ENCODE measurements at regions not wholly inside any gene's neighbourhood (a gene's known extent, or its start where the extent isn't known, plus 50 kb on each side); places are given as distances from the start of the nearest gene placed in this dataset.

DNA sequence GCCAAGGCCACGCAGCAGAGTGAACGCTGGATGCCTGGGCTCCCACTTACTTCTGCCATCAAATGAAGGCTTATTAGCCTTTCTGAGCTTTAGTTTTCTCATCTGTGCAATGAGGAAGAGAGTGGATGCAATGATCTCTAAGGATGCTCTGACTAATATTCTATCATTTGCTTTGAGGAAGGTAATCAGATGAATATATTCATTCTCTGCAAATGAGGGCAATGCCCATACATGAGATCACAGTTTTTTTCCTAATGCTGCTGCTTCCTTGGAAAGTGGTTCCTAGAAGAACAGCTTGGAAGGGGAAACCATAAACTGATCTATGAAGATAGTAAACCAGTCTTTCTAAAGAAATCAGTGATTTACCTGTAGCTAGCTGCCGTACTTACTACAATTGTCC lies 152.4 kb downstream of the NSG2 start:
- no peak for TF ChIP-seq CTCF (IDR thresholded peaks at IDR 0.05; ENCODE audit: control extremely low read depth, extremely low read depth)
- Histone ChIP-seq H3K36me3 (ENCODE audit: control insufficient read depth in 4 of 4, insufficient read depth in 4 of 4, low read length in 4 of 4) (no peaks in the 10 kb centered on the region), H3K27me3 (ENCODE audit: control insufficient read depth in 3 of 3, insufficient read depth in 3 of 3, low read length in 2 of 3) (no peaks in the 10 kb centered on the region), H3K4me1 (ENCODE audit: control insufficient read depth in 5 of 5, insufficient read depth in 5 of 5, low read length in 5 of 5) (no peaks in the 10 kb centered on the region), H3K9me3 (ENCODE audit: control insufficient read depth in 4 of 4, insufficient read depth in 3 of 4, low read length in 3 of 4) (no peaks in the 10 kb centered on the region), H3K4me3 (no peak overlapping the region), H3K27ac (ENCODE audit: low read depth in 1 of 2, low read length in 1 of 2) (no peak overlapping the region), H3K9ac (ENCODE audit: insufficient read depth in 1 of 2, low read length in 2 of 2) (no peak overlapping the region)
- ATAC-seq (ENCODE audit: insufficient read depth, low FRiP score) (no peak), DNase-seq (no peak)
- 91 to 94% methylated on average over 3 of the region's 3 CpGs for WGBS, 2 donors

GRCh38 chr5:174198541-174198940 lies 153.0 kb downstream of the NSG2 start:
- DNase-seq: no peak
- H3K9me3 ChIP-seq (ENCODE audit: control insufficient read depth in 4 of 4, insufficient read depth in 3 of 4, low read length in 3 of 4): no peaks in the 10 kb centered on the region
- no peaks in the 10 kb centered on the region for H3K4me1 ChIP-seq (ENCODE audit: control insufficient read depth in 5 of 5, insufficient read depth in 5 of 5, low read length in 5 of 5)
- H3K27ac ChIP-seq (ENCODE audit: low read depth in 1 of 2, low read length in 1 of 2): no peak overlapping the region
- H3K4me3 ChIP-seq: no peak overlapping the region
- no peaks in the 10 kb centered on the region for H3K27me3 ChIP-seq (ENCODE audit: control insufficient read depth in 3 of 3, insufficient read depth in 3 of 3, low read length in 2 of 3)
- 83 to 89% methylated on average over 8 of the region's 8 CpGs for WGBS, 2 donors
- H3K9ac ChIP-seq (ENCODE audit: insufficient read depth in 1 of 2, low read length in 2 of 2): no peak overlapping the region
- TF ChIP-seq CTCF (IDR thresholded peaks at IDR 0.05; ENCODE audit: control extremely low read depth, extremely low read depth): no peak
- ATAC-seq (ENCODE audit: insufficient read depth, low FRiP score): no peak
- H3K36me3 ChIP-seq (ENCODE audit: control insufficient read depth in 4 of 4, insufficient read depth in 4 of 4, low read length in 4 of 4): no peaks in the 10 kb centered on the region

DNA sequence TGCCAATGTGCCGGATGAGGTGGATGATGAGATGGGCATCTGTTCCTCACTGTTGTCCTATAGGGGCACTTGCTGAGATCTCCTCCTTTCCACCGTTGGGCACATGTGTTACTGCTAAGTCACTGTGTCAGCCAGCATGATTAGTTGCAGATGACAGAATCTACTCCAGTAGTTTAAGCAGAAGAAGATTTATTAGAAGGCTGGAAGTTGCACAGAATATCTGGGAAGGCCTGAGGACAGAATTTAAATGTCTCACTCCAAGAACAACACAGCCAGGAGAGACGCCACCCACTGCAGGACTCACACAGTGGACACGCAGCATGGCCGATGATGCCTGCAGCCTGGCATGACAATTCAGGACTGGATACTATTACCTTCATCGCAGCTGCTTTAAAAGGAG lies 157.5 kb downstream of the NSG2 start:
- TF ChIP-seq CTCF (IDR thresholded peaks at IDR 0.05; ENCODE audit: control extremely low read depth, extremely low read depth): no peak
- H3K36me3 ChIP-seq (ENCODE audit: control insufficient read depth in 4 of 4, insufficient read depth in 4 of 4, low read length in 4 of 4): no peaks in the 10 kb centered on the region
- WGBS, 2 donors: 84 to 86% methylated on average over 6 of the region's 6 CpGs
- no peaks in the 10 kb centered on the region for H3K27me3 ChIP-seq (ENCODE audit: control insufficient read depth in 3 of 3, insufficient read depth in 3 of 3, low read length in 2 of 3)
- DNase-seq (no peak), ATAC-seq (ENCODE audit: insufficient read depth, low FRiP score) (no peak)
- no peak overlapping the region for H3K9ac ChIP-seq (ENCODE audit: insufficient read depth in 1 of 2, low read length in 2 of 2)
- H3K4me3 ChIP-seq: no peak overlapping the region
- H3K9me3 ChIP-seq (ENCODE audit: control insufficient read depth in 4 of 4, insufficient read depth in 3 of 4, low read length in 3 of 4): no peaks in the 10 kb centered on the region
- no peak overlapping the region for H3K27ac ChIP-seq (ENCODE audit: low read depth in 1 of 2, low read length in 1 of 2)
- H3K4me1 ChIP-seq (ENCODE audit: control insufficient read depth in 5 of 5, insufficient read depth in 5 of 5, low read length in 5 of 5): no peaks in the 10 kb centered on the region

GRCh38 chr5:174204535-174205313 lies 159.2 kb downstream of the NSG2 start:
- TF ChIP-seq CTCF (IDR thresholded peaks at IDR 0.05; ENCODE audit: control extremely low read depth, extremely low read depth): no peak
- Histone ChIP-seq H3K27ac (ENCODE audit: low read depth in 1 of 2, low read length in 1 of 2) (no peak overlapping the region), H3K27me3 (ENCODE audit: control insufficient read depth in 3 of 3, insufficient read depth in 3 of 3, low read length in 2 of 3) (no peaks in the 10 kb centered on the region), H3K9me3 (ENCODE audit: control insufficient read depth in 4 of 4, insufficient read depth in 3 of 4, low read length in 3 of 4) (no peaks in the 10 kb centered on the region), H3K9ac (ENCODE audit: insufficient read depth in 1 of 2, low read length in 2 of 2) (no peak overlapping the region), H3K36me3 (ENCODE audit: control insufficient read depth in 4 of 4, insufficient read depth in 4 of 4, low read length in 4 of 4) (no peaks in the 10 kb centered on the region), H3K4me1 (ENCODE audit: control insufficient read depth in 5 of 5, insufficient read depth in 5 of 5, low read length in 5 of 5) (no peaks in the 10 kb centered on the region), H3K4me3 (no peak overlapping the region)
- DNase-seq (peak; percentile 48 to 64 (median 50)), ATAC-seq (ENCODE audit: insufficient read depth, low FRiP score) (no peak)
- WGBS, 2 donors: 54 to 65% methylated on average over 9 of the region's 9 CpGs
